22Rv1 (cell line): ENCODE measurements at regions not wholly inside any gene's neighbourhood (a gene's known extent, or its start where the extent isn't known, plus 50 kb on each side); places are given as distances from the start of the nearest gene placed in this dataset.

Experiments used
- H3K27ac ChIP-seq: fragments of 450-650 bp; 2 replicates; pipeline ENCODE4 v1.5.1; 2017
- ZFX ChIP-seq: fragments of 450-650 bp; IDR thresholded peaks from 2 replicates; pipeline ENCODE4 v1.6.1; 2017; ENCODE audit warnings: antibody characterized with exemption, borderline replicate concordance
- TF ChIP-seq, protein P1 (sequence below): fragments of 450-650 bp; IDR thresholded peaks from 2 replicates; pipeline ENCODE4 v1.5.1; 2017; ENCODE audit warnings: mild to moderate bottlenecking

GRCh38 chr1:8078176-8078671 lies 52.1 kb upstream of the ERRFI1 start:
- TF ChIP-seq, protein P1, sequence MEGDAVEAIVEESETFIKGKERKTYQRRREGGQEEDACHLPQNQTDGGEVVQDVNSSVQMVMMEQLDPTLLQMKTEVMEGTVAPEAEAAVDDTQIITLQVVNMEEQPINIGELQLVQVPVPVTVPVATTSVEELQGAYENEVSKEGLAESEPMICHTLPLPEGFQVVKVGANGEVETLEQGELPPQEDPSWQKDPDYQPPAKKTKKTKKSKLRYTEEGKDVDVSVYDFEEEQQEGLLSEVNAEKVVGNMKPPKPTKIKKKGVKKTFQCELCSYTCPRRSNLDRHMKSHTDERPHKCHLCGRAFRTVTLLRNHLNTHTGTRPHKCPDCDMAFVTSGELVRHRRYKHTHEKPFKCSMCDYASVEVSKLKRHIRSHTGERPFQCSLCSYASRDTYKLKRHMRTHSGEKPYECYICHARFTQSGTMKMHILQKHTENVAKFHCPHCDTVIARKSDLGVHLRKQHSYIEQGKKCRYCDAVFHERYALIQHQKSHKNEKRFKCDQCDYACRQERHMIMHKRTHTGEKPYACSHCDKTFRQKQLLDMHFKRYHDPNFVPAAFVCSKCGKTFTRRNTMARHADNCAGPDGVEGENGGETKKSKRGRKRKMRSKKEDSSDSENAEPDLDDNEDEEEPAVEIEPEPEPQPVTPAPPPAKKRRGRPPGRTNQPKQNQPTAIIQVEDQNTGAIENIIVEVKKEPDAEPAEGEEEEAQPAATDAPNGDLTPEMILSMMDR = no peak
- no peak for TF ChIP-seq ZFX
- peak overlapping the region; percentile 39 for H3K27ac ChIP-seq

- TF ChIP-seq ZFX = no peak
- TF ChIP-seq, protein P1 = no peak
- peak overlapping the region; percentile 39 for H3K27ac ChIP-seq
These were observed 51.5 kb upstream of the ERRFI1 start for GRCh38 chr1:8077602-8078001.

DNA sequence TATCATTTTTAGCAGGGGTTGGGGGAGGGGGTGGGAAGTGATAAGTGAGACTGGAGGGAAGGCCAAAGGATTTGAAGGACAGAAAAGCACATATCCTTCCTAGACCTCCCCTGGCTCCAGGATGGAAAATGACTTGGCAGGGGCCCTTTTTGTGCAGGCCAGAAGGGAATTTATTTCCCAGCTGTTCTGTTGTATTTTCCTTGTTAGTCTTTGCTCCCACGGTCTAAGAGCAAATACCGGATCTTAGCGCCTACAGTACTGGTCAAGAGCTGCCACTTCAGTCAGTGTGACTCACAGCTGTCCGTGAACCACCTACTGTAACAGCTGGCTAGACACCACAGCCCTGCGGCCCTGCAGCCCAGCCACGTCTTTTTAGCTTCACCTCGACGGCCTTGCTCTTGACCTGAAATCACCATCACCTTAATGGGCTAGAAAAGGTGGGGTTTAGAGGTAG lies 51.0 kb upstream of the ERRFI1 start:
- peak overlapping the region; percentile 39 for H3K27ac ChIP-seq
- TF ChIP-seq ZFX = no peak
- TF ChIP-seq, protein P1 = no peak

DNA sequence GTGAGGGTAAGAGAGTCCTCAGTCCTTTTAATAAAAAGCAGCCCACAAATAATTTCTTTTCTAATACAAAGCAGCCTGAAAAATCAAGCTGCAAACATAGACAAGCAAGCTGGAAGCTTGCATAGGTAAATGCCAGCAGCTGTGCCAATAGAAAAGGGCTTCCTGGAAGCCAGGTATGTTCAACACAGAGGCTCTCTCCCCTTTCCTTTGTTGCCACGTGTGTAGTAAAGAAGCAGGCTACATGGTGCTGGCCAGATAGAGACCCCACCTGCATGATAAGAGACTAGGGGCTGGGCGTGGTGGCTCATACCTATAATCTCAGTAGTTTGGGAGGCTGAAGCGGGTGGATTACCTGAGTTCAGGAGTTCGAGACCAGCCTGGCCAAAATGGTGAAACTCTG lies 50.1 kb upstream of the ERRFI1 start:
- TF ChIP-seq, protein P1 = no peak
- TF ChIP-seq ZFX = no peak
- peak overlapping the region; percentile 25; the same call in 1 of the 2 replicates for H3K27ac ChIP-seq
